ENCODE measurements at regions not wholly inside any gene's neighbourhood (a gene's known extent, or its start where the extent isn't known, plus 50 kb on each side); places are given as distances from the start of the nearest gene placed in this dataset.

- intact Hi-C loops (cut with DNase I), result no loop called here
- H3K4me3 ChIP-seq, result no peak overlapping the region
- peaks cover 0 to 6% of the 10 kb centered on the region in 2 donors for H3K4me1 ChIP-seq
- H3K27ac ChIP-seq, result no peak overlapping the region
- peaks cover 0 to 16% of the 10 kb centered on the region in 2 donors for H3K9me3 ChIP-seq
- H3K27me3 ChIP-seq, result no peaks in the 10 kb centered on the region
- no peaks in the 10 kb centered on the region for H3K36me3 ChIP-seq
- TF ChIP-seq CTCF (IDR thresholded peaks at IDR 0.05), result no peak
- DNase-seq (ENCODE audit: low spot score in 2 of 2), result no peak
Observed at GRCh38 chr12:24393071-24393470, 443.6 kb upstream of the SOX5 start.

- Histone ChIP-seq H3K27ac (no peak overlapping the region), H3K36me3 (no peaks in the 10 kb centered on the region), H3K27me3 (no peaks in the 10 kb centered on the region), H3K4me1 (no peaks in the 10 kb centered on the region), H3K9me3 (peaks cover 0 to 16% of the 10 kb centered on the region in 2 donors), H3K4me3 (no peak overlapping the region)
- no peak for DNase-seq (ENCODE audit: low spot score in 2 of 2)
- no peak for TF ChIP-seq CTCF (IDR thresholded peaks at IDR 0.05)
- intact Hi-C loops (cut with DNase I), result no loop called here
Observed at GRCh38 chr12:24389394-24389793, 439.9 kb upstream of the SOX5 start.

GRCh38 chr12:24387381-24387780 is 437.9 kb upstream of the SOX5 start:
- no peak overlapping the region for H3K4me3 ChIP-seq
- H3K4me1 ChIP-seq, result no peaks in the 10 kb centered on the region
- no peak overlapping the region for H3K27ac ChIP-seq
- no peaks in the 10 kb centered on the region for H3K27me3 ChIP-seq
- H3K9me3 ChIP-seq, result peaks cover 0 to 16% of the 10 kb centered on the region in 2 donors
- no peak for DNase-seq (ENCODE audit: low spot score in 2 of 2)
- TF ChIP-seq CTCF (IDR thresholded peaks at IDR 0.05), result no peak
- no peaks in the 10 kb centered on the region for H3K36me3 ChIP-seq
- intact Hi-C loops (cut with DNase I), result no loop called here

- Histone ChIP-seq H3K4me1 (no peaks in the 10 kb centered on the region), H3K27me3 (no peaks in the 10 kb centered on the region), H3K27ac (no peak overlapping the region), H3K4me3 (no peak overlapping the region), H3K9me3 (peaks cover 0 to 10% of the 10 kb centered on the region in 2 donors), H3K36me3 (no peaks in the 10 kb centered on the region)
- intact Hi-C loops (cut with DNase I), result no loop called here
- no peak for TF ChIP-seq CTCF (IDR thresholded peaks at IDR 0.05)
- DNase-seq (ENCODE audit: low spot score in 2 of 2), result no peak
Observed at GRCh38 chr12:24386836-24387235, 437.4 kb upstream of the SOX5 start.

- Histone ChIP-seq H3K27me3 (no peaks in the 10 kb centered on the region), H3K4me3 (no peak overlapping the region), H3K36me3 (no peaks in the 10 kb centered on the region), H3K27ac (no peak overlapping the region), H3K4me1 (no peaks in the 10 kb centered on the region), H3K9me3 (no peaks in the 10 kb centered on the region)
- intact Hi-C loops (cut with DNase I), result no loop called here
- DNase-seq (ENCODE audit: low spot score in 2 of 2), result no peak
- no peak for TF ChIP-seq CTCF (IDR thresholded peaks at IDR 0.05)
Observed at GRCh38 chr12:24381790-24382189, 432.3 kb upstream of the SOX5 start.

GRCh38 chr12:24379861-24380521 is 430.5 kb upstream of the SOX5 start:
- TF ChIP-seq CTCF (IDR thresholded peaks at IDR 0.05), result no peak

More at GRCh38 chr12:24379861-24380521, 430.5 kb upstream of the SOX5 start:
- DNase-seq (ENCODE audit: low spot score in 2 of 2), result no peak
- H3K27me3 ChIP-seq, result no peaks in the 10 kb centered on the region
- H3K4me3 ChIP-seq, result no peak overlapping the region
- no peak overlapping the region for H3K27ac ChIP-seq
- intact Hi-C loops (cut with DNase I), result no loop called here
- H3K9me3 ChIP-seq, result no peaks in the 10 kb centered on the region
- no peaks in the 10 kb centered on the region for H3K4me1 ChIP-seq
- no peaks in the 10 kb centered on the region for H3K36me3 ChIP-seq

Data from ascending aorta (tissue), 2 donors.